Stimulated activated naive CD4-positive, alpha-beta T cell (primary cell): ENCODE measurements at regions not wholly inside any gene's neighbourhood (a gene's known extent, or its start where the extent isn't known, plus 50 kb on each side); places are given as distances from the start of the nearest gene placed in this dataset.
"Not testable (repeated sequence)": the region's sequence is repeated elsewhere in the genome, so short reads cannot be mapped to it uniquely, and the experiment has no call there.

Source experiments
- DNase-seq, 6 experiments: peaks; one replicate each; lab custom pipeline; 2025; lab: John Stamatoyannopoulos, UW

GRCh38 chr5:167280111-167280510 lies 1011.3 kb upstream of the WWC1 start:
- no peak for DNase-seq

DNA sequence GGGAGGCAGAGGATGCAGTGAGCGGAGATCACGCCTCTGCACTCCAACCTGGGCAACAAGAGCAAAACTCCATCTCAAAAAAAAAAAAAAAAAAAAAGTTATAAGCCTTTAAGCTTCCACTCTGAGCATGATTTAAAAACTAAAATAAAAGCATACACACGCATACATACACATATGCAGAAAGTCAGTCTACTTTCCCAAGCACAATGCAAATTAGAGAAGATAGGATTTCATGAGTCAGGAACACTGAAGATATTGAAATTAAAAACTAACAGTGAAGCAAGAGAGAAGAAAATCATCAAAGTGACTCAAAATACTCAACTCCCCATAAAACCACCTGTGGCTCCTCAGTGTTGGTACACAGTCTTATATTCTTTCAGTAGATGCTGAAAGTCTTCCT lies 1009.5 kb upstream of the WWC1 start:
- DNase-seq: no peak

- DNase-seq: no peak
Observed at GRCh38 chr5:167283691-167284090, 1007.8 kb upstream of the WWC1 start.

DNA sequence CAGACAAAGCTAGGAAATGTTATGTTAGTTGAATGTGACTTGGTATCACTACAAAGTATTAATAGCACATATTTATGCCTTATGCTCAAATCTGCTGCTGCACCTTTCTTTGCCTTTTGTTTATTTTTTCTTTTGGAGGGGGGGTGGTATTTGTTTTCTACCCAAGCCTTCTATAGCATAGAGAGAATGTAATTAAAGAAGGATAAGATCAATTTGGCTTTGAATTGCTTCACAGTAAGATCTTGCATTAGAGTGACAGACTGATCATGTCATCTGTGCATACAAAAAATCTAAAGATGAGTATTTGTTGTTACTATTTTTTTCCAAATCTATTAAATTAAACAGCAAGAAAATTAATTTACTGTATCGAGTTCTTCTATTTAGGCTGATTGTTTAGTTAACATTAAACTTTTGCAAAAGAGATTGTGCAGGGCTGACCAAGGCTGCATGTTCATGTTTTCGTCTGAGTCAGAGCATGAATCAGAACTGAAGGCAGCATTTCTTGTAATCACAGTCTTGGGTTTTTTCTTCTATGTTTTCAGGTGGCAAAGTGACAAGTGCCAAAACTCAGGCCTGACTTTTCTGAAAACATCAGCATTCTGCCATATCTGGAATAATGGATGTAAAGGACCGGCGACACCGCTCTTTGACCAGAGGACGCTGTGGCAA lies 1007.1 kb upstream of the WWC1 start:
- DNase-seq: no peak

- DNase-seq: no peak
Observed at GRCh38 chr5:167285591-167285990, 1005.9 kb upstream of the WWC1 start.

- DNase-seq: no peak
Observed at GRCh38 chr5:167286891-167287290, 1004.6 kb upstream of the WWC1 start.

- DNase-seq: no peak
Observed at GRCh38 chr5:167290478-167290877, 1001.0 kb upstream of the WWC1 start.

- DNase-seq: no peak
Observed at GRCh38 chr5:167294882-167295680, 996.4 kb upstream of the WWC1 start.

DNA sequence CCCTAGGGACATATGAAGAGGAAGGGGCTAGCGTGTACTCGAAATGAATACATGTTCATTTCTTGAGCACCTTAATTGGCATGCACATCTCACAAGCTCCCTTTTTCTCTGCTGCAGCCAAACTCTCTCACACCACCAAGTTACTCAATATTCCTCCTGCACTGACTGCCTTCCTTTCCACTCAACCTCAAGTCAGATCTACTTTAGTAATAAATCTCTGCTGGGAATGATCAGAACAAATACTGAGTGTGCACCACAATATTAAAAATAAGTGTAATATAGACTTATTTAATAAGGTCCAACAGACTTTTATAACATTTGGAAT lies 995.8 kb upstream of the WWC1 start:
- no peak for DNase-seq

DNA sequence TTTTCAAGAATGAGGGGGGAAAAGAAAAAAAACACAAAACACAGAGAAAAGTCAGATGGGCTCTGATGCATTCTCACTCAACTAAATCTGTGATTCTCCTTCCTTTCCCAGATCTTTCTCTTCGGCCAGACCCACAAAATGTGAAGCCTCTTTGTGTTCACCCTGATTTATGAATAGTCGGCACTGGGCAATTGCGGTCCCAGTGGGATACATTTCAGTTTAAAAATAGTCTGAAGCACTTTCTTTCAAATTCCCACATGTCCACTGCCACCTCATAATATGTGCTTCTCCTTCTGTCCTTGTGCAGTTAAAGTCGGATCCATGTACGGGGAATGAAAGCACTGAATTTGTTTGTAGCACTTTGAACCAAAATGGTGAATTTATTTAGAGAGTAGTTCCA lies 995.4 kb upstream of the WWC1 start:
- DNase-seq: no peak

DNA sequence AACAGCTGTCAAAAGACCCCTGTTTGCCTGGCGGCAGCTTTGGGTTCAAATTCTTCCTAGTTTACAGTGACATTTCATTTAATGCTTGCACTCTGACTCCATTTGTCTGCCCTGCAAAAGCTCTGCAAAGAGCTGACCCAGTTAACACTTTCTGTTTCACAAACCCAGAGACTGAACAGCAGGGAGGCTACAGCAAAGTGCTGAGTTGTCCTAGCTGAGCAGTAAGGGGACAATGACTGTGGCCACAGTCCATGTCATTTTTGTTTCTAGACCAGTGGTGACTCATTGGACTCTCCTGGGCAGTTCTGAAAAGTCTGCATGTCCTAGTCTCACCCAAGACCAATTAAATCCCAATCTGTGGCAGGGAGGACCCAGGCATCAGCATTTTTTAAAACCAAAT lies 994.8 kb upstream of the WWC1 start:
- DNase-seq: no peak

GRCh38 chr5:167299861-167300260 lies 991.6 kb upstream of the WWC1 start:
- not testable (repeated sequence) for DNase-seq

- DNase-seq: no peak
Observed at GRCh38 chr5:167303582-167303981, 987.9 kb upstream of the WWC1 start.

DNA sequence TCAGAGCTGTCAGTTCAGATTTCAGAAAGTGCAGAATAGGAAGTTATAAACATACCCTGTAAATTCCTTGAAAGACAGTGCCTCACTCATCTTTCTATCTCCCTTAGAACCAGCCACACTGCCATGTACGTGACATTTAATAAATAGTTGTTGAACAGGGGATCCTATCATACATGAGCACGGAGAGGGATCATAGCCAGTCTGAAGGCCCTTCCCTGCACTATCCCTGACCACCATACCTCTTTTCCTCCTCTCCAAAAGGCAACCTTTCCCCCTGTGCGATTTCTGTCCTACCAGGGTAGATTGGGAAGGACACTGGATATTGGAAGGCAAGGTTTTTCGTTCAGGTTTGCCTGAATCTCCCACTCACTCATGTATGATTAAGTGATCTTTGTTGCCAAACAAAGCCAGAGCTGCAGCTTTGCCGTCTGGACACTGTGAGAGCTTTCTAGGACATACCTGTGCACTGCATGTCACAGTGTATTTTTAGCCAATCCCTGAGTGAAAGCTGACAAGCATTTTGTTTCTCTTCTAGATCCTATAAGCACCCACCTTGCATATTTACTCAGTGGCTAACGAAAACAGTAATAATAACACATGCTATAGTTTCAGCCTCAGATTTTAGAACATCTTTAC lies 986.5 kb upstream of the WWC1 start:
- no peak for DNase-seq

DNA sequence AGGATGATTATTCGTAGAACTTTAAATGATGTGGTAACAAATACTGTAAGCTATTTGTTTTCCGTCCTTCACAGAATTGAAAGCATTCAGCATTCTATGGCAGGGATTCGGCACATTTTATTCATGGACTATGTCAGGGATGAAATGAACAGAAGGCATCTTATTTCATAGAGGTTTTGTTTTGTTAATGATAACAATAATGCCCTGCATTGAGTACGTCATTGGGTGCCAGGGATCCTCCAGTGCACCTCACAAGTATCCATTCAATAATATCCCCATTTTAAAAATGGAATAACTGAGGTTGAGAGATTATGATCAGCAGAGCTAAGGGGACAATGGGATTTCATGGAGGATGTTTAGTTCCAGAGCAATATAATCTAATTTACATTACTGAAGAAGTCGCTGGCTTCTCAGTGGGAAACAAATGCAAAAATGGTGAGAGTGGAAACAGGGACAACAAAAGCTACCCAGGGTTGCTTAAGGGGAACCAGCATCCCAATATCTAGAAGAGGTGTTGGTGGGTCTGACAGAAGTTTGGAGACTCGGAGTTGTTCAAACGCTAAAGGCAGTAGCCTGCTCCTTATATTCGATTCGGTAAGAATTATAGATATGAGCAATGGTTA lies 985.7 kb upstream of the WWC1 start:
- DNase-seq: no peak

DNA sequence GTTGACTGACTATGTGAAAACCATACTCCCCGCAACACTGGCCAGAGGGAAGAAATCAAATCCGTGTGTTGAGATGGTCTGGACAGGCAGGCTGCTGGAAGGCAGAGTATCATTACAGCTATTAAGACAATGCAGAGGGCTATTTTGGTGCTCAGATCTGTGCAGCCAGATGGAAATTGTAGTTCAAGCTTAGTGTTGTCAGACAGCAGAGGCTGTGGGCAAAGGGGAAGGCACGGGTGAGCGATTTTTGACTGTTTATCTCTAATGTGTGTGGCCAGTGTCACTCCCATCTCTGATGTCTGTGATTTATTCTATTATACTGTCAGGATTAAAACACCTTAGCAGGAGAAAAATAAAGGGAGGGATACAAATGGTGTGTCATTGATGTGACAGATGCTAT lies 984.4 kb upstream of the WWC1 start:
- no peak for DNase-seq

DNA sequence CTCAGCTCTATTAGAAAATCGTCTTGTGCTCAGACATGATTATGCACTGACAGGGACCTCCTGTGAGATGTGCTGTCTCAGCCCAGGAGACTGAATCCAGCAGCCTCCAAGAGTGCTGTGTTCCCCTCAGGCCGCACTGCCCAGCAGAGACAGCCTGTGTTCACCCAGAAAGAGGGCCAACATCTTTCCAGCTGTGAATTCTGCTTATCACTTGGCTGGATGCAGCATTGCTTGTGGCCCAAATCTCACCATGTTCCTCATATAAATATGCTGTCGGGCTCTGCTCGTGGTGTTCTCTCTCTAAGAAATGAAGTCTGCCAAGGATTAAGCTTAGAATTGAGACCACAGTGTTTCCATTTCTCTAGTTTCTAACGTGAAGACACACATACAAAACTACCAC lies 983.0 kb upstream of the WWC1 start:
- no peak for DNase-seq

GRCh38 chr5:167309941-167310517 lies 981.4 kb upstream of the WWC1 start:
- no peak for DNase-seq

GRCh38 chr5:167311340-167311739 lies 980.1 kb upstream of the WWC1 start:
- no peak for DNase-seq

DNA sequence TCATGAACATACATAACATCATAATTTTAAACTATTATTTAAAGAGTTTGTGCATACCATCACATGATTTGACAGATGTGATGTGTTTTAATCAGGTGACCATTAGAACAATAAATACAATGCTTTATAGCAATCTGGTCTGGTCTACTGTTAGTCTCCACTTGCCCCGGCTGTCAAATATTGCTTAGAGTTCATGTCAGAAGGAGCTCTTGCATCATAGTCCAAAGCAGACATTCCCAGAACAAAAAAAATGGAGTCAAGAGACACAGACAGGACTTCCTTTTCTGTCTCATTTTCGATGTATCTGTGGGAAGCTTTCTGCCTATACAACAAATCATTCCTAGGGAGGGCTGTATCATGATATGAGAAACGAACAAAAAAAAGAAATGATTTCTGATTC lies 979.2 kb upstream of the WWC1 start:
- DNase-seq: no peak

DNA sequence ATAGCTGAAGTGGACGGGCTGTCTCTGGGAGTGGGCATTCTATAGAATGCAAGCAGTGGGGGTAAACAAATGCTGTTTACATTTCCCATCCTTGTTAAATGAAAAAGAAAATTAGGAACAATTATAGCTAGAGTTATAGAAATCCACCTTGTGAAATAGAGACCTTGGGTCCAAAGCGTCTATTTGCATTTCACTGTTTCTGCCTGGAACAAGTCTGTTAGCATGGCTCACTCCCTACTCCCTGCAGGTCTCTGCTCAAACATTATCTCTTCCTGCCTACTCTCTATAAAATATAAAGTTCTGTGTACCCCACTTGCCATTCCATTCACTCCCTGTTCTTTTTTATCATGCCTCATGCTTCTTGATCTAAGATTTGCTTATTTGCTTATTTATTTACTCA lies 975.7 kb upstream of the WWC1 start:
- DNase-seq: no peak

- DNase-seq: no peak
Observed at GRCh38 chr5:167317884-167318283, 973.6 kb upstream of the WWC1 start.

DNA sequence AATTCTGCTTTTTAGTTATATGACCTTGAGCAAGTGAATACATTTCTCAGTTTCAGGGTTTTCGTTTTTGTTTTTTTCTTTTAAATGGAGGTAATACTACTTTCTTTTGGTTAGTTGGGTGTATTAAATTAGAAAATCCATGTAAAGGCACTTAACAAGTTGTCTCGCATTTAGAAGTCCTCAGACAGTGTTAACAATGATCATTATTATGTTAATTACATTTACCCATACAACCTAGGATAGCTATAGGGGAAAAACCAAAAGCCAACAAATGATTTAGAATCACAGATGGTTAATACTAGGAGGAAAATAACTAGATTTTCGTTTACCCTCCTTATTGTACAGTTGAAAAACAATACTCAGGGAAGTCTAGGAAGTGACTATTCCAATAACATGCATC lies 972.2 kb upstream of the WWC1 start:
- no peak for DNase-seq
